22Rv1 (cell line): ENCODE measurements at regions not wholly inside any gene's neighbourhood (a gene's known extent, or its start where the extent isn't known, plus 50 kb on each side); places are given as distances from the start of the nearest gene placed in this dataset.

Experiments used
- H3K27ac ChIP-seq: fragments of 450-650 bp; 2 replicates; pipeline ENCODE4 v1.5.1; 2017
- CTCF ChIP-seq: fragments of 450-650 bp; IDR thresholded peaks from 2 replicates; pipeline ENCODE4 v1.5.1; 2017; ENCODE audit warnings: mild to moderate bottlenecking
- ZFX ChIP-seq: fragments of 450-650 bp; IDR thresholded peaks from 2 replicates; pipeline ENCODE4 v1.6.1; 2017; ENCODE audit warnings: antibody characterized with exemption, borderline replicate concordance

- no peak for TF ChIP-seq CTCF
- TF ChIP-seq ZFX: no peak
- no peak overlapping the region for H3K27ac ChIP-seq
Measured at GRCh38 chr12:124637163-124637562, 69.8 kb upstream of the NCOR2 start.

GRCh38 chr12:124636138-124636978 is 68.9 kb upstream of the NCOR2 start:
- no peak overlapping the region for H3K27ac ChIP-seq
- no peak for TF ChIP-seq CTCF
- TF ChIP-seq ZFX: no peak

- TF ChIP-seq ZFX (no peak), CTCF (no peak)
- H3K27ac ChIP-seq: no peak overlapping the region
Measured at GRCh38 chr12:124635316-124635715, 67.9 kb upstream of the NCOR2 start.

GRCh38 chr12:124633365-124634362 is 66.3 kb upstream of the NCOR2 start:
- TF ChIP-seq ZFX: no peak
- no peak for TF ChIP-seq CTCF
- H3K27ac ChIP-seq: no peak overlapping the region

GRCh38 chr12:124632519-124632984 is 65.1 kb upstream of the NCOR2 start:
- no peak for TF ChIP-seq ZFX
- TF ChIP-seq CTCF: no peak
- H3K27ac ChIP-seq: no peak overlapping the region

- TF ChIP-seq CTCF (no peak), ZFX (no peak)
- H3K27ac ChIP-seq: no peak overlapping the region
Measured at GRCh38 chr12:124631681-124632256, 64.4 kb upstream of the NCOR2 start.
